Activated CD4-positive, CD25-positive, alpha-beta regulatory T cell treated with anti-CD3 and anti-CD28 coated beads, Interleukin-2, amount 50 U/mL, for 24 hours (primary cell): ENCODE measurements at regions not wholly inside any gene's neighbourhood (a gene's known extent, or its start where the extent isn't known, plus 50 kb on each side); places are given as distances from the start of the nearest gene placed in this dataset.
"Not testable (repeated sequence)": the region's sequence is repeated elsewhere in the genome, so short reads cannot be mapped to it uniquely, and the experiment has no call there.

Source experiments
- ATAC-seq, 2 donors: fragments of 150-1000 bp; cut with Tn5 transposase; one replicate each; pipeline ENCODE4 v1.10.0; 2021; ENCODE audit warnings: mild to moderate bottlenecking in 1 of 2, moderate library complexity in 1 of 2

DNA sequence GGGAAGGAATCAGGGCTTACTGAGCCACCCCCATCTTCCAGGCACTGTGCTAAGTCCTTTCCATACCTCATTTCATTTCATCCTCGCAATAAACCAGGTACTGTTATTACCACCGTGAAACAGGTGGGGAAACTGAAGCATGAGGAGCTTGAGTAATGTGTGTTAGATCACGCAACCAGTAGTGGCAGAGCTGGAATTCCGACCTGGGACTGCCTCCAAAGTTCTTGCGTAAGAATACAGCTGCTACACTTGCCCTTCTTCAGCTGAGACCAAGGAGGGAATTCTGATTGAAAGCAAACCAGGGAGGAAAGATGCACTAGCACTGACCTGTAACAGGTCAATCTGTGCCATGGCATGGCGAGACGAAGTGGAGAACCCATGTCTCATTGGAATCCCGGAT is 113.4 kb upstream of the MSX2 start:
- no peak for ATAC-seq

DNA sequence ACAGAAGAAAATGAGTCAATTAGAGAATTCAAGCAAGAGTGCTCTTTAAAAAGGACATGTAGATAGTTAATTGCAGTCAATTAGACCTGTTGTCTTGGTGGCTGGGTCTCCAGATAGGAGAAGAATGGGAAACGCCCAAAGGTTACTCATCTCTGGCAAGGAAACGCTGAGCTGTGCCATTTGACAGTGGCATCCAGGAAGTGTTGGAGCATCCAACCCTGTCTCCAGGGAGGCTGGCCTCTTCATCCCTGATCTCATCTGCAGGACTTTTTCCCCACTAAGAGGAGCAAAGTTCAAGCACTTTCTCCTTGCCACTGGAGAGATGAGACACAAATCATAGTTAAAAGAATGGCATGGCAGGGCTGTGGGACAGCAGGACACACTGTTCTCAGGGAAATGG is 111.7 kb upstream of the MSX2 start:
- ATAC-seq, result no peak

DNA sequence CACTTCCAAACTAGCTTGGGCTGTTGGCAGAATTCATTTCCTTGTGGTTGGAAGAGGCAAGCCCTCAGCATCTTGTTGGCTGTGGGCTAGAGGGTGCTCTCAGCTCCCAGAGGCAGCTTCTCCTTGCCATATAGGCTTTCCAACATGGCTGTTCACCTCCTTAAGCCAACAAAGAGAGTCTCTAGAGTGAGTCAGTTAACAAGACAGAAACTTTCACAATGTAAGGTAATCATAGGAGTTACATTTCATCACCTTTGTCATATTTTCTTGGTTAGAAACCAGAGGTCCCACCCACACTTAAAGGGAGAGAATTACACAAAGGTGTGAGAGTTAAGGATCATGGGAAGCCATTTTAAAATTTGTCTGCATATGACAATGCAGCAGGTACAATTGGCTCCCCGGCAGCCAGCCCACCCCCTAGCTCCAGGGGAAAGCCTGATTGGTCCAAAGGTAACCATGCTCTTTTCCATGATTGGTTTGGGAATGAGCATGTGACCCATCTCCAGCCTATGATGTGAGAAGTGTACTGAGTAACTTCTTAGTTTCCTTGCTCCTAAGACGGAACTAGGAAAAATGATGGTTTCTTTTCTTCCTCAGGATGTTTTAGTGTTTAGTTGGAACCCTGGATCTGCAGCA is 109.8 kb upstream of the MSX2 start:
- ATAC-seq, result no peak

DNA sequence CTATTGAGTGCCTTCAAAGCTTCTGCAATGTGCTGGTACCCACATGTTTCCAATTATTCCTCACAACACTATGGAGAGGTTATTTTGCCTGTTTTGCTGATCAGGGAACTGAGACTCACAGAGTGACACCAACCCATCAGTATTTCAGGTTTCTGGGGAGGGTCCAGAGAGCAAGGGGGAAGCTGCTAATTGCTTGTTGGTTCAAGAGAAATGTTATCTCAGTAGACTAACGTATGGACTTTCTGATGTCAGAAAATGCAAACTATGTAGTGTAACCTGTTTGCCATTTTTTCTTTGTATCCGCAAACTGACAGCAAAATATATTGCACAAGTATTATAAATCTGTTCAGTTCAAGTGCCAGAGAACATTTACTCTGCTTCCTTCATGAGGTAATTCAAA is 108.3 kb upstream of the MSX2 start:
- no peak for ATAC-seq

DNA sequence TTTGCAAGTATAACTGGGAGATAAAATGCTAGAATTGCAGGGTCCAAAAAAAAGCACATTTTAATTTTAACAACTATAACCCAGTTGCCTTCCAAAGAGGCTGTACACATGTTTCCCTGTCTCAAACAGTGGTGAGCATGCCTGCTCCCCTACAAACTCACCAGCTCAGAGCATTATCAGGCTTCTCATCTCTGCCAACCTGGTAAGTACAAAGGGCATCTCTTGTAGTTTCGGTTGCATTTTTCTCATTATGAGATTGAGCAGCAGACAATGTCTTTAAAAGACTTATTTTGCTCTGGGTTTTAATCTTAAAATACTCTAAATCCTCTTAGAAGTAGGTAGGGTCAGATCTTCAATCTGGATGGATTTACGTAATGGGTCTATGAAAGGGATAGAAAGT is 107.1 kb upstream of the MSX2 start:
- no peak for ATAC-seq

DNA sequence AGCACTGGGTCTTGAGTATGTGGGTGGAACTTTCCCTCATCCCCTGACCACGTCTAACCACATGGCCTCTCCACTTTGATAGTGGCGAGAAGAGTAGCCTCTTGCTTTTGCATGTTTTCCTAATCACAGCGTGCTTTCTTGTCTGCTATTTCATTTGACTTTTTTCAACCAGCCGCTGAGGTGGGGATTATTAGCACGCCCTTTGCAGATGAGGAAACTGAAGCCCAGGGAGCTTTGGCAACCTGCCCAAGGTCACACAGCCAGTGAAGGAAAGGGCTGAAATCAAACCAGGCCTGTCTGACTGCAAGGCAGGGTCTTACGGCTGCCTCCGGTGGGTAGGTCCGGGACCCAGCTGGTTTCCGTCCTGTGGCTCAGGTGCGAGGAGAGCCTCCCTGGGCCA is 106.5 kb upstream of the MSX2 start:
- no peak for ATAC-seq

DNA sequence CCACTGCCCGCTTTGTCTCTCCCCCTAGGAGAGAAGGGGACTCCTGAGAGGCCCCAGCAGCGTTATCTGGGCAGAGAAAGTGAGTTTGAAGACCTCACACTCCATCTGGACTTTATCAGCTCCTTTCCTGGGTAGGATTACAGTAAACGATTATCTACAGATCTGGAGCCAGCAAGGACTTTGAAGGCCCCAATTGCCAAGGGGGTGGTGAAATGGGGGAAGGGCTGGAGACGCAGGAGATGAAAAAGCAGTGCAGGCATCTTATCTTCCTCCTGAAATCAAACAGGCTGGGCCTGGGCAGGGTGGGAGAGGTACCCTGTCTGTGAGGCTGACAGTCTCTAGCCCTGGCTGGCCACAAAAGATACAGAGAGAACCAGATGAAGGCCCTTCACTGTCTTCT is 105.8 kb upstream of the MSX2 start:
- ATAC-seq, result no peak

DNA sequence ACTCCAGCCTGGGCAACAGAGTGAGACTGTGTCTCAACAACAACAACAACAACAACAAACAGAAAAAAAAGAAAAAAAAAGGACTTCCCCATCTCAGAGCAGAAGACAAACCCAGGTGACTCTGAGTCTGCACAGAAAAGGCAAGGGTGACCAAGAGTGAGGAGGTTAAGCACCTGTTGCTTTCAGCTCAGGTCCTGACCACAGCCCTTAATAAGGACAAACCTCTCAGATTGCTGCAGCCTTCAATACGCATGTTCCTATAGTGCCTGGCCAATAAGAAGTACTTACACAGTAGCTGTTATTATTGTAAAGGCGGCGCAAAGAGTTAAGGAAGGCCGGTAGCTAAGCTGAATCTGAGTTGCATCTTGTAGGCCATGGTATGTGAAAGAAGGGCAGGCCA is 102.3 kb upstream of the MSX2 start:
- ATAC-seq, result no peak

DNA sequence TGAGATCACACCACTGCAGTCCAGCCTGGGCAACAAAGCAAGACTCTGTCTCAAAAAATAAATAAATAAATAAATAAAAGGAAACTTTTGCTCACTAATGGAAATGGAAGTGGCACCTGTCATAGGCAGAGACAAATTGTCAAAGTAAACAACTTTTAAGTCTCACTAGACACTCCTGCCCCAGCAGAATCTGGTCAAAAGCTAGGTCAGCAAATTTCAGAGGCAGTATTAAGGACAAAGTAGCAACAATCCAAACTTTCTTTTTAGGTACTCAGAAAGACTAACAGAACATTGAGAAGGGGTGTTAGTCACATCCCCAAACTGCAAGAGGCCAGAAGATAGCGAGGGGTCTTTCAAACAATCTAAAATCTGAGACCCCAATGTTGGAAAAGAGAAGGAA is 101.4 kb upstream of the MSX2 start:
- no peak for ATAC-seq

DNA sequence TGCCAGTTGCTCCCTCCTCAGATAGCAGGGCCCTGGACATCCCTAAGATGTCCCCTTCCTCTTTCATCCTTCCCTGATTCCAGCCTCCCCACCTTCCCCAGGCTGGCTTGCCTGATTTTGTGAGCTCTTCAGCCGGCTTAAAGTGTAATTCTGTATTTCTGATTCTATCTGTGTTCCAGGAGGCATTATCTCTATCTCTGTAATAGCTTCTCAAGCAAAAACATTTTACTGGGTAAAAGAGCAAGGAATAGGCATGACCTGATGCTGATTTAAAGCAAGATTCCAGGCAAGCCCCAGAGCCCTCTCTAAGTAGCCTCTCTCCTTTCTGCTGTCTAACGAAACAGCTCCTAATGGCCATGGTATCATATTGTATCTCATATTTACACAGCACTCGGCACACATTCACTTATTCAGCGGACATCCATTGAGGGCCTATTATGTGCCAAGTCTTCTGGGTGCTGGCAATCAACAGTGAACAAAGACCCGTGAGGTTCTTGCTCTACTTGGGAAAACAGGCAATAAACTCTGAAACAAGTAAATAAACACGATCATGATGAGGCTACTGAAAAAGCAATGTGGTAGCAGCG is 100.9 kb upstream of the MSX2 start:
- no peak for ATAC-seq

DNA sequence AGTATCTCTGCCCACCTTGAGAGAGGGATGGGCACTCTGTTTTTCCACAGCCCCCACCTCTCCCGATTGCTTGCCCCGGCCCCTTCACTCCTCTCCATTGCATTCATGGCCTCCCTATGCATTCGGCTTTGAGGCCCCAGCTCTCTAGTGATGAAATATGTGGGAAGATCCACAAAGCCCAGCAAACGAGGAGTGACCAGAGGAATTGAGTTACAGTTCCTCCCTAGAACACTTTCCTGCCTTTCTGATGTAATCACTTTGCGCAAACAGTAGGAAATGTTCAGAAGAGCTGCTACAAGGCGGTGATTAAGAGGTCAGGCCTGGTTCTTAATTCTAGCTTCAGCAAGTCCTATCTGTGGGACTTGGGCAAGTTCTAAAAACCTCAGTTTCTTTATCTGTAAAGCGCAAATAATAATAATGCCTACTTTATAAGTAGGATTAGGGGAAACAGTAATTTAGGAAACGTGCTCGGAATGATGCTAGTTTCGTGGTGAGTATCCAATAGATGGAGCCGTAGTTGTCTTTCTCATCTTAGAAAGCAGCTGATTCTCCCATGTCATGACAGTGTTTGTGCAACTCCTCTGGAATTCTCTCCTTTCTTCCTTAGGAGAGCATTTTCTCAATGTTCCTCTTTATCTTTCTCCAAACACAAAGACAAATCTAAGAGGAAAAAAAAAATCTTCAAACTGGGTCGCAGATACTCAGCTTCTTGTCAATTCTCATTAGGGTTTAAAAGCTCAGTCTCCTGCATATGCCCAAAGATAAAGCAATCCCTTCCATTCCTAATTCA is 99.5 kb upstream of the MSX2 start:
- no peak for ATAC-seq

DNA sequence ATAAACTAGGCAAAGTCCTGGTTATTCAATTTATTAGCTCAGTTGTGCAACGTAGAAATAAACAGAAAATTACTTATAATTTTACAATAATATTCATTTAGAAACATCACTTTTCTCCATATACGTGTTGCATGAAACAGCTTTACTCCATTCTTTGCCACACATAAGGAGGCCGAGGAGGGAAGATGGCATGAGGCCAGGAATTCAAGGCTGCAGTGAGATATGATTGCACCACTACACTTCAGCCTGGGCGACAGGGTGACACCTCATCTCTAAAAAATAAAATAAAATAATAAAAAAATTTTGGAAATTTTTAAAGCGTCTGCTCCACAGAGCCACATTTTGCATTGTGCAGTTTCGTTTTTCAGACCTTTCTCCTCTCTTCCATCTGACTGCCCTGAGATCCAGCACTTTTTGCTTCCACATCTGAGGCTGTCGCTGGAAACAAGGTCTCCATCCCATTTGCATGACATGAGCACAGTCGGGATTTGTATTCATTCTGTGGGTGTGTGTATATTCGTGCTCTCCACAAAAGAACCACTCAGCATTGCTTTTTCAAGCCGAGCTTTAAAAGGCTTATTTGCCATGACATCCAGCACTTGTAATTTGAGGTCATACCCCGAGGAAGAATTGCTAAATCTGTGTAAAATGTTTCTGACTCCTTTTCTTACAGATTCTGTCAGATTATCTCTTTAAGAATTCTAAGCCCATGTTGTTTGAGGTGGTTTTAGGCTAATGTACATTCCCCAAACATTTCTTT is 98.6 kb upstream of the MSX2 start:
- ATAC-seq, result no peak

DNA sequence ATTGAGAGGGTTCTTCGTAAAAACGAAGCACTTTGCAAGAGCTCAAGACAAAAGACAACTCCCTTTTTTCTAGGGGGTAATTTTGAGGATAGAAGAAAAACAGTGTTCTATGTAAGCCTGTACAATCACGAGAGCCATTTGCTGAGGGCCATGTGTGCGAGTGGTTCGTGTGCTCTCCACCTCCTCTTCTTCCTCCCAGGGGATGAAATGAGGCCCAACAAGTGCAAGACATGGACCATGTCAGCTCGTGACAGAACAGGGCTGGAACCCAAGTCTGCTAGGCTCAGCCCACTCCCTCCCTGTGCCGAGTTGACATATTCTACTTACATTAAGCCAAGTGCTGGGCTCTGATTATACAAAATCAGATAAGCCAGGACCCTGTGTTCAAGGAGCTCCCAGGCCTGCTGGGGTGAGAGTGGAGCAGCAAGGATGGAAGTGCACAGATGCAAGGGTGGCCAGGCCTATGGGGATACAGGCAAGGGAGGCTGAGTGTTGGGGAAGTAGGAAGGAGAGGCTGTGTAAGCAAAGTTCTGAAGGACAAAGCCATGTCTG is 97.9 kb upstream of the MSX2 start:
- no peak for ATAC-seq

DNA sequence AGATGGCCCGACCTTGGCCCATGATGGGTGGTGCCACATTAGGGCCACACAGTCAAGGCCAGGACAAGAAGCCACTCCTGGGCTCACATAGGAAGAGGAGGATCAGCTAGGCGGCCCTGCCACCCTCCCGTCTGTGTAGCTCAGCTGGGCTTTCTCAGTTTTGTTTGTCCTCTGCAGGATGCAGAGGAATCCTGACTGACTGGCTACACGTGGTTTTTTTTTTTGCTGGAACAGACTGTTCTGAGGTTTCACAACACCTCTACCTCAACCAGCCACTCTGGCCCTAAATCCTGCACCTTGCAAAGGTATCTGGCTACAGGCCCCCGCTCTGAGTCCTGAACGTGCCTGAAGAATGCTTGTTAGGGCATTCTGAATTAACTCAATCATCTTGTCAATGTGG is 88.3 kb upstream of the MSX2 start:
- ATAC-seq, result no peak

DNA sequence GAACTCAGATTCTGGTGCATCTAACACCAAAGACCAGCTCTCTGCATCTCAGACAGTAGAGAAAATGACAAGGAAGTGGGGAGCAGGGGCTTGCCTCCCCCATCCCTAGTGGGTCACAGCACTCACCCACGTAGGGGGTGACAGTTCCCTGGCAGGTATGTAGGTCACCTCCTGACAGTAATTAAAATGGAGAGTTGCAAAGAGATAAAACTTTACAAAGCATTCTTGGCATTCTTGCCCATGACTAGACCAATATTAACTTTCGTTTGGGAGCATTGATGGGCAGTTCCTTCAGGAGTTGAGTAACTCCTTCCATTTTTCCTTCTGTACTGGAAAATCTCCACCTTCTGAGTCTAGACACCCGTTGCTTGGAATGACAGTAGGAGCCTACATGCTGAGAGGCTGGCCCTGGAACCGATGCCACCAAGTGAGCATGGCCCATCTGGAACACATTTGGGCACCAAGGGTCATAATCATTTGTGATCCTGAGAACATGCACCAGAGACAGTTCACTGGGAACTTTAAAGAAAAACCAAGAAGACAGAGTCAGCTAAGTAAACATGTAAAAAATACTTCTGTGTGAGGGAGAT is 81.5 kb upstream of the MSX2 start:
- no peak for ATAC-seq

DNA sequence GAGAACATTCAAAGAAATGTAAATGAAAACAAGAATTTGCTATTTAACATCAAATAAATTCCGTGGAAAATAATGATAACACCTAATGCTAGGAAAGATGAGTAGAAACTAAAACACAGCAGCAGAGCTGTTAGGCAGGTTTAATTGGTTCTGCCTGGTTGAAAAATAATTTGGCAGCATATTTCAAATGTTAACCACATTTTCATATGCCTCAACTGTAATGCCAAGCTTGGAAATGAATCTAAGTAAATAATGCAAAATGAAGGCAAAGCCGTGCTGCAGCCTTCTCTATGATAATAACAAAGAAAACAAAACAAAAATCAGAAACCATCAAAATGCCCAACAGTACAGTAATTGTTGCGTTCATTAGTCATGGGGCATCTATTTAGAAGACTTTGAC is 79.9 kb upstream of the MSX2 start:
- ATAC-seq, result no peak

DNA sequence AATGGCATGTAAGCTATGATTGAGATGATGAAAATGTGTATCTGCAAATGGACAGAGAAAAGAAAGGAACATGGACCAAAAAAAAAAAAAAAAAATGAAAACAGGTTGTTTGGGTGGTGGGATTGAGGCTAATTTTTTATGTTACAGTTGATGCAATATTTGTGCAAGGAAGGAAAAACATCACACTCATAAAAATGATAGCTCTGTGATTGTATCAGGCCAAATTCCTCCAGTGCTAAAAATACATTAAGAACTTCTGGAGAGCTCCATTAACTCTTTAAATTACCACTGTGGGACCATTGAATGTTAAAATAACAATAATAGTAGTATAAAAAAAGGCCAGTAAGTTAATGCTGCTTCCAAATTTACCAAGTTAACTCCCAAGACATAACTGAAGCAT is 79.5 kb upstream of the MSX2 start:
- no peak for ATAC-seq

DNA sequence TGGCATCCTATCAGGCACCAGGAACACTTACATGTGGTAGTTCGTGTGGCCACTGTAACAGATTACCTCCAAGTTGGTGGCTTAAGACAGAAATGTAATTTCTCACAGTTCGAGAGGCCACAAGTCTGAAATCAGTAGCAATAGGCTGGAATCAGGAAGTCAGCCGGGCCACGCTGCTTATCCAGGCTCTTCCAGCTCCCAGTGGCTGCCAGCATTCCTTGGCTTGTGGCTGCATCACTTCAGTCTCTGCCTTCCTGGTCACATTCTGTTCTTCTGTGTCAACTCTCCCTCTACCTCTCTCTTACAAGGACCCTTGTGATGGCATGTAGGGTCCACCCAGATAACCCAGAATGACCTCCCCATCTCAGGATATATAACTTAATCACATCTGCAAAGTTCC is 78.7 kb upstream of the MSX2 start:
- ATAC-seq, result no peak

DNA sequence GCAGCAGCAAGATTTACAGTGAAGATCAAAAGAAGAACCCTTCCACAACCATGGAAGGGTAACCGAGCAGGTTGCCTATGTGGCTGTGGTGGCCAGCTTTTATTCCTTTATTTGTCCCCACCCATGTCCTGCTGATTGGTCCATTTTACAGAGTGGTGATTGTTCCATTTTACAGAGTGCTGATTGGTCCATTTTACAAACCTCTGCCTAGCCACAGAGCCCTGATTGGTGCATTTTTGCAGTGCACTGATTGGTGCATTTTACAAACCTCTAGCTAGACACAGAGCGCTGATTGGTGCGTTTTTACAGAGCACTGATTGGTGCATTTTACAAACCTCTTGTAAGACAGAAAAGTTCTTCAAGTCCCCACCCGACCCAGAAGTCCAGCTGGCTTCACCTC is 75.8 kb upstream of the MSX2 start:
- ATAC-seq, result not testable (repeated sequence)

DNA sequence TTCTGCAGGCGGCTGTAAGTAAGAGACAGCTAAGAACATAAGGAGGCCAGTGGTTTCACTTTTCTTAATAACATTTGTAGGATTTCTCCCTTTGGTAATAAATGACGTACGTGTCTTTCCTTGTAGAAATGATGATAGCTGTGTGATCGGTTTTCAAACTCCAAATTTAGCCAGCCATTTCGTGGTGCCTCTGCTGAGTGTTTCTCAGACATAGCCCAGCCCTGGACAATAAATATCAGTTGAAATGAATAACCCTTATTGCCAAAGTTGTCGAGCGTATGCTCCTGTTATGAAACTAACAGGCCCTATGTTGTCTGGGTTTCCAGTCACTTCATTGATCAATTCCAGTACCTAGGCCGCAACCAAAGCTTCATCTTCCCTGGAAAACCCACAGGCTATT is 75.0 kb upstream of the MSX2 start:
- ATAC-seq, result no peak

DNA sequence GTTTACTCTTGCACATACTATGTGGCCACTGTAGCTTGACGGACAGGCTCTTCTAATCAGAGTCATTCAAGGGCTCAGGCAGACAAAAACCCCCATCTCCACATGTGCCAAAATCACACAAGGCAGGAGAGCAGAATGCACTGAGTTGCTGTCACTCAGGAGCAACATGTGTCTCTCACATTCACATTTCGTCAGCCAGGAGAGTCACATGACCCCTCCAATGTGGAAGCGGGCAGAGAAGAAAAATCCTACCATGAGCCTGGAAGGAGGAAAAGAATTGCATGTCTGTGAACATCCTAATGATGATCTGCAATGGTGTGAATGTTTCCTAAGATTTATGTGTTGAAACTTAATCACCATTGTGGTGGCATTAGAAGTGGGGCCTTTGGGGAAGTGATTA is 69.9 kb upstream of the MSX2 start:
- no peak for ATAC-seq

DNA sequence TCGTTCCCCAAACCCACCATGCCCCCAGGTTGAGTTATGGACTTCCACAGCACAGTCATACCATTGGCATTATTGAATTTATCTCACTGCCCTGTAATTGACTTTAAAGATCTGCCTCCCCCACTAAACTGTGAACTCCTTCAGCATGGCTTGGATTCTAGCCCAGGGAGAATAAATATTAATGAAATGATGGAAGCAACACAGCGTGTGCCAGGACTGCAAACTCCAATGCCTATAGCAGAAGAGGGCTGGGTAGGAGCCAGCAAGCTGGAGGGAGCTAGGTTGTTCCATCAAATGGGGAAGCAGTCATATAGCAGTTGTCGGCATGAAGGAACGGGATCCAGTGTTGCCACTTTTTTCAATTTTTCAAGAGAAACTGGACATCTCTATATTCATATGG is 69.0 kb upstream of the MSX2 start:
- no peak for ATAC-seq
